Liver (tissue), 8 donors: ENCODE measurements at regions not wholly inside any gene's neighbourhood (a gene's known extent, or its start where the extent isn't known, plus 50 kb on each side); places are given as distances from the start of the nearest gene placed in this dataset.
A peak's percentile ranks its signal among the peaks of the same experiment; 100 is the strongest.

ENCODE experiments used
- DNase-seq: peaks from one replicate; pipeline ENCODE4 v3.0.0-alpha.2; 2017; ENCODE audit warnings: low spot score
- H3K27ac ChIP-seq, 2 donors: one replicate each; pipeline ENCODE4 v1.7.0; 2013; ENCODE audit warnings: inconsistent platforms in 2 of 2, low read length in 2 of 2, control low read depth in 1 of 2, low read depth in 1 of 2, mild to moderate bottlenecking in 1 of 2
- H3K27me3 ChIP-seq, 4 donors: one replicate each; pipeline versions ENCODE4 v1.6.1 to v1.7.0; 2013; ENCODE audit warnings: low read length in 3 of 4, inconsistent platforms in 1 of 4, mild to moderate bottlenecking in 1 of 4, moderate library complexity in 1 of 4; ENCODE audit not compliant: control insufficient read depth in 4 of 4, insufficient read depth in 4 of 4
- H3K36me3 ChIP-seq, 4 donors: one replicate each; pipeline versions ENCODE4 v1.6.1 to v1.7.0; 2013; ENCODE audit warnings: low read length in 3 of 4, mild to moderate bottlenecking in 3 of 4, low read depth in 1 of 4, moderate library complexity in 1 of 4; ENCODE audit not compliant: control insufficient read depth in 4 of 4, insufficient read depth in 3 of 4
- H3K4me1 ChIP-seq, 4 donors: one replicate each; pipeline versions ENCODE4 v1.6.1 to v1.7.0; 2013; ENCODE audit warnings: low read length in 3 of 4, mild to moderate bottlenecking in 3 of 4, moderate library complexity in 1 of 4; ENCODE audit not compliant: control insufficient read depth in 4 of 4, insufficient read depth in 4 of 4
- H3K4me3 ChIP-seq, 3 donors: one replicate each; pipeline versions ENCODE4 v1.6.1 to v1.7.0; 2013; ENCODE audit warnings: low read length in 3 of 3, control low read depth in 1 of 3, low read depth in 1 of 3, mild to moderate bottlenecking in 1 of 3
- H3K9ac ChIP-seq, 2 donors: one replicate each; pipeline ENCODE4 v1.7.0; 2013; ENCODE audit warnings: low read length in 2 of 2, mild to moderate bottlenecking in 2 of 2, moderate library complexity in 2 of 2, control low read depth in 1 of 2, low read depth in 1 of 2
- H3K9me3 ChIP-seq, 4 donors: one replicate each; pipeline versions ENCODE4 v1.6.1 to v1.7.0; 2013; ENCODE audit warnings: low read length in 3 of 4; ENCODE audit not compliant: control insufficient read depth in 4 of 4
- ATF3 ChIP-seq: IDR thresholded peaks from 2 replicates; pipeline ENCODE4 v1.6.1; 2016; ENCODE audit warnings: antibody characterized with exemption
- EGR1 ChIP-seq, 2 donors: IDR thresholded peaks; 2 replicates each; pipeline ENCODE4 v1.6.1; 2016 to 2018; ENCODE audit warnings: antibody characterized with exemption in 2 of 2, low read depth in 2 of 2
- FOXA1 ChIP-seq: IDR thresholded peaks from 2 replicates; pipeline ENCODE4 v1.6.1; 2016; ENCODE audit warnings: antibody characterized with exemption
- FOXA2 ChIP-seq: IDR thresholded peaks from 2 replicates; pipeline ENCODE4 v1.6.1; 2016; ENCODE audit warnings: antibody characterized with exemption
- GABPA ChIP-seq, 2 donors: IDR thresholded peaks in 1 of 2; conservative IDR thresholded peaks in 1 of 2; 2 replicates each; pipeline ENCODE4 v1.6.1; 2016; ENCODE audit warnings: antibody characterized with exemption in 2 of 2, mild to moderate bottlenecking in 1 of 2, moderate library complexity in 1 of 2
- HNF4A ChIP-seq, 2 donors: conservative IDR thresholded peaks; 2 replicates each; pipeline ENCODE4 v1.6.1; 2016; ENCODE audit warnings: antibody characterized with exemption in 2 of 2, mild to moderate bottlenecking in 2 of 2
- HNF4G ChIP-seq: IDR thresholded peaks from 2 replicates; pipeline ENCODE4 v1.6.1; 2016; ENCODE audit warnings: antibody characterized with exemption
- JUND ChIP-seq, 2 donors: IDR thresholded peaks; 2 replicates each; pipeline ENCODE4 v1.6.1; 2016; ENCODE audit warnings: antibody characterized with exemption in 2 of 2
- NR2F2 ChIP-seq: IDR thresholded peaks from 2 replicates; pipeline ENCODE4 v1.6.1; 2016; ENCODE audit warnings: antibody characterized with exemption
- RAD21 ChIP-seq, 2 donors: IDR thresholded peaks; 2 replicates each; pipeline ENCODE4 v1.6.1; 2016; ENCODE audit warnings: antibody characterized with exemption in 2 of 2, mild to moderate bottlenecking in 2 of 2
- RXRA ChIP-seq, 2 donors: IDR thresholded peaks; 2 replicates each; pipeline ENCODE4 v1.6.1; 2017 to 2018; ENCODE audit warnings: antibody characterized with exemption in 2 of 2, mild to moderate bottlenecking in 1 of 2
- SP1 ChIP-seq: IDR thresholded peaks from 2 replicates; pipeline ENCODE4 v1.6.1; 2018; ENCODE audit warnings: antibody characterized with exemption, mild to moderate bottlenecking
- YY1 ChIP-seq: IDR thresholded peaks from 2 replicates; pipeline ENCODE4 v1.6.1; 2016; ENCODE audit warnings: antibody characterized with exemption, mild to moderate bottlenecking
- WGBS: extraction: QIAGEN DNeasy Blood & Tissue Kit; methylation state at CpG from one replicate; pipeline ENCODE4 v1.1.7; 2013; 5-methylcytosine and 5-hydroxymethylcytosine counted together
- TF ChIP-seq, protein P1 (sequence below): fragments of 150-350 bp; IDR thresholded peaks from 2 replicates; pipeline ENCODE4 v1.5.1; 2017; ENCODE audit warnings: improper control_type of control experiment, low read depth, low read length; ENCODE audit not compliant: missing input control
- TF ChIP-seq, protein P2 (sequence below): IDR thresholded peaks from 2 replicates; pipeline ENCODE4 v1.6.1; 2016; ENCODE audit warnings: antibody characterized with exemption
- TF ChIP-seq, protein P3 (sequence below): IDR thresholded peaks from 2 replicates; pipeline ENCODE4 v1.6.1; 2016; ENCODE audit warnings: antibody characterized with exemption
- TF ChIP-seq, protein P4 (sequence below): IDR thresholded peaks from 2 replicates; pipeline ENCODE4 v1.6.1; 2016; ENCODE audit warnings: antibody characterized with exemption, mild to moderate bottlenecking
- donor health status: healthy.
- donor health status: healthy.
- donor health status: healthy.
- donor health status: healthy.
- donor health status: healthy.

DNA sequence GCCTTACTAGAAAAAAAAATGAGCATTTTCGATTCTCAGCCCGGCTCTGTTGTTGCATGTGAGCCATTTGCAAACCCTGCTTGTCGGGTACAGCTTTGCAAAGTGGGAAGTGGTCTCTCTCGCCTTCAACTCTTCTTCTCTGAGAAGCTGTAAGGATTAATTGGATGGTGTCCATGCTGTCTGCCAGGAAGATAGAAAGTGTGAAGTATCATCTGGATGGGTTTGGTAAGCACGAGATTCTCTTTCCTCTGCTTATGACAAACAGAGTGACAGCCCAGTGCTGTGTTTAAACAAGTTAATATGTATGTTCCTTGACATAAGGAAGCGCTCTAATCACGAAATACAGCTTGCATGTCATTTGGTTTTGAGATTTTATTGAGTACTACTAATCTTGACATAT lies 109.1 kb upstream of the SPATA31D4 start:
- Histone ChIP-seq H3K4me1 (peaks cover 3 to 35% (median 29%) of the 10 kb centered on the region in 4 donors), H3K36me3 (no peaks in the 10 kb centered on the region), H3K9me3 (no peaks in the 10 kb centered on the region), H3K9ac (no peak overlapping the region), H3K27ac (no peak overlapping the region), H3K27me3 (no peaks in the 10 kb centered on the region), H3K4me3 (no peak overlapping the region)
- WGBS, result 81% methylated on average over 7 of the region's 7 CpGs
- no peak for DNase-seq
- TF ChIP-seq JUND (IDR thresholded peaks at IDR 0.05) (no peak), ATF3 (no peak), GABPA (IDR thresholded peaks at IDR 0.05 in 1 of 2, conservative IDR thresholded peaks at IDR 0.05 in 1 of 2) (no peak), HNF4G (no peak), RXRA (IDR thresholded peaks at IDR 0.05) (no peak), EGR1 (IDR thresholded peaks at IDR 0.05; ENCODE audit: low read depth in 2 of 2) (no peak), FOXA2 (no peak)

DNA sequence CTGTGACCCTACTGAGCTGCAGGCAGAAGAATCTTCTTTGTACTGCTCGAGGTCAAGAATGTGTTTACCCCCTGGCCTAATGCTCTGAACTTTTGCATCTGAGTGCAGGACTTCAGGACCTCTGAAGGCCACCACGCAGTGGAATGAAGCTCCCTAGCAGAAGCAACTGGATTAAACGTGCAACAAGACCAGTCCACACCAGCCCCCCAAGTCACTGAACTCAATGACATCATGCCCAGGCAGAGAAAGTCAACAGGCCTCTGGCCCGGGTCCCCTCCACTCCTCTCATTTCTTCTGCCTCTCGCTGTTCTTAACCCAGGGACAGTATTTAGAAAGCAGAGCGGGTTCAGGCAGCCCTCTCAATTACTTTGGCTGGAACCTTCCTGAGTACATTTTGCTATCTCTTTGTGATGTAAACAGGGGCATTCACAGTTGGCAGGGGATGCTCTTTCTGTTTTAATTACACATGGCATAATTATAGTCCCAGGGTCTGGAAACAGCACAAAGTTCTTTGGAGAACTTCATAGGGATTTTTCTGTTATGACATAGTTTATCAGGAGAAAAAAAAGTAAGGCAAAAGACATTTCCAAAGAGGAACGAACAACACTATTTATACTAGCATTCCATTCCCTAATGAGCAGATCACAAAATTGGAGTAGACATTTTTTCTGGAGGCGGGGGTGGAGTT lies 108.2 kb upstream of the SPATA31D4 start:
- H3K27ac ChIP-seq, result peak overlapping the region; percentile 61 to 67
- peaks cover 3 to 30% (median 23%) of the 10 kb centered on the region in 4 donors for H3K4me1 ChIP-seq
- H3K4me3 ChIP-seq, result no peak overlapping the region
- 26% methylated on average over 8 of the region's 8 CpGs for WGBS
- no peaks in the 10 kb centered on the region for H3K36me3 ChIP-seq
- TF ChIP-seq RXRA (IDR thresholded peaks at IDR 0.05) (peak; percentile 56 to 92), RAD21 (IDR thresholded peaks at IDR 0.05) (peak; percentile 29 to 34), FOXA1 (no peak), NR2F2 (peak; percentile 96), HNF4A (conservative IDR thresholded peaks at IDR 0.05) (peak; percentile 60 to 76), JUND (IDR thresholded peaks at IDR 0.05) (peak; percentile 54 to 88), FOXA2 (peak; percentile 72), ATF3 (peak; percentile 25), HNF4G (no peak), SP1 (peak; percentile 59), GABPA (IDR thresholded peaks at IDR 0.05 in 1 of 2, conservative IDR thresholded peaks at IDR 0.05 in 1 of 2) (no peak), YY1 (peak; percentile 63)
- TF ChIP-seq, protein P1, sequence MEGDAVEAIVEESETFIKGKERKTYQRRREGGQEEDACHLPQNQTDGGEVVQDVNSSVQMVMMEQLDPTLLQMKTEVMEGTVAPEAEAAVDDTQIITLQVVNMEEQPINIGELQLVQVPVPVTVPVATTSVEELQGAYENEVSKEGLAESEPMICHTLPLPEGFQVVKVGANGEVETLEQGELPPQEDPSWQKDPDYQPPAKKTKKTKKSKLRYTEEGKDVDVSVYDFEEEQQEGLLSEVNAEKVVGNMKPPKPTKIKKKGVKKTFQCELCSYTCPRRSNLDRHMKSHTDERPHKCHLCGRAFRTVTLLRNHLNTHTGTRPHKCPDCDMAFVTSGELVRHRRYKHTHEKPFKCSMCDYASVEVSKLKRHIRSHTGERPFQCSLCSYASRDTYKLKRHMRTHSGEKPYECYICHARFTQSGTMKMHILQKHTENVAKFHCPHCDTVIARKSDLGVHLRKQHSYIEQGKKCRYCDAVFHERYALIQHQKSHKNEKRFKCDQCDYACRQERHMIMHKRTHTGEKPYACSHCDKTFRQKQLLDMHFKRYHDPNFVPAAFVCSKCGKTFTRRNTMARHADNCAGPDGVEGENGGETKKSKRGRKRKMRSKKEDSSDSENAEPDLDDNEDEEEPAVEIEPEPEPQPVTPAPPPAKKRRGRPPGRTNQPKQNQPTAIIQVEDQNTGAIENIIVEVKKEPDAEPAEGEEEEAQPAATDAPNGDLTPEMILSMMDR, result no peak
- TF ChIP-seq, protein P2, sequence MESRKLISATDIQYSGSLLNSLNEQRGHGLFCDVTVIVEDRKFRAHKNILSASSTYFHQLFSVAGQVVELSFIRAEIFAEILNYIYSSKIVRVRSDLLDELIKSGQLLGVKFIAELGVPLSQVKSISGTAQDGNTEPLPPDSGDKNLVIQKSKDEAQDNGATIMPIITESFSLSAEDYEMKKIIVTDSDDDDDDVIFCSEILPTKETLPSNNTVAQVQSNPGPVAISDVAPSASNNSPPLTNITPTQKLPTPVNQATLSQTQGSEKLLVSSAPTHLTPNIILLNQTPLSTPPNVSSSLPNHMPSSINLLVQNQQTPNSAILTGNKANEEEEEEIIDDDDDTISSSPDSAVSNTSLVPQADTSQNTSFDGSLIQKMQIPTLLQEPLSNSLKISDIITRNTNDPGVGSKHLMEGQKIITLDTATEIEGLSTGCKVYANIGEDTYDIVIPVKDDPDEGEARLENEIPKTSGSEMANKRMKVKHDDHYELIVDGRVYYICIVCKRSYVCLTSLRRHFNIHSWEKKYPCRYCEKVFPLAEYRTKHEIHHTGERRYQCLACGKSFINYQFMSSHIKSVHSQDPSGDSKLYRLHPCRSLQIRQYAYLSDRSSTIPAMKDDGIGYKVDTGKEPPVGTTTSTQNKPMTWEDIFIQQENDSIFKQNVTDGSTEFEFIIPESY, result peak; percentile 55
- TF ChIP-seq, protein P3, sequence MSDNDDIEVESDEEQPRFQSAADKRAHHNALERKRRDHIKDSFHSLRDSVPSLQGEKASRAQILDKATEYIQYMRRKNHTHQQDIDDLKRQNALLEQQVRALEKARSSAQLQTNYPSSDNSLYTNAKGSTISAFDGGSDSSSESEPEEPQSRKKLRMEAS, result peak; percentile 57
- TF ChIP-seq, protein P4, sequence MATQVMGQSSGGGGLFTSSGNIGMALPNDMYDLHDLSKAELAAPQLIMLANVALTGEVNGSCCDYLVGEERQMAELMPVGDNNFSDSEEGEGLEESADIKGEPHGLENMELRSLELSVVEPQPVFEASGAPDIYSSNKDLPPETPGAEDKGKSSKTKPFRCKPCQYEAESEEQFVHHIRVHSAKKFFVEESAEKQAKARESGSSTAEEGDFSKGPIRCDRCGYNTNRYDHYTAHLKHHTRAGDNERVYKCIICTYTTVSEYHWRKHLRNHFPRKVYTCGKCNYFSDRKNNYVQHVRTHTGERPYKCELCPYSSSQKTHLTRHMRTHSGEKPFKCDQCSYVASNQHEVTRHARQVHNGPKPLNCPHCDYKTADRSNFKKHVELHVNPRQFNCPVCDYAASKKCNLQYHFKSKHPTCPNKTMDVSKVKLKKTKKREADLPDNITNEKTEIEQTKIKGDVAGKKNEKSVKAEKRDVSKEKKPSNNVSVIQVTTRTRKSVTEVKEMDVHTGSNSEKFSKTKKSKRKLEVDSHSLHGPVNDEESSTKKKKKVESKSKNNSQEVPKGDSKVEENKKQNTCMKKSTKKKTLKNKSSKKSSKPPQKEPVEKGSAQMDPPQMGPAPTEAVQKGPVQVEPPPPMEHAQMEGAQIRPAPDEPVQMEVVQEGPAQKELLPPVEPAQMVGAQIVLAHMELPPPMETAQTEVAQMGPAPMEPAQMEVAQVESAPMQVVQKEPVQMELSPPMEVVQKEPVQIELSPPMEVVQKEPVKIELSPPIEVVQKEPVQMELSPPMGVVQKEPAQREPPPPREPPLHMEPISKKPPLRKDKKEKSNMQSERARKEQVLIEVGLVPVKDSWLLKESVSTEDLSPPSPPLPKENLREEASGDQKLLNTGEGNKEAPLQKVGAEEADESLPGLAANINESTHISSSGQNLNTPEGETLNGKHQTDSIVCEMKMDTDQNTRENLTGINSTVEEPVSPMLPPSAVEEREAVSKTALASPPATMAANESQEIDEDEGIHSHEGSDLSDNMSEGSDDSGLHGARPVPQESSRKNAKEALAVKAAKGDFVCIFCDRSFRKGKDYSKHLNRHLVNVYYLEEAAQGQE, result peak; percentile 49
- DNase-seq, result peak; percentile 39
- no peaks in the 10 kb centered on the region for H3K27me3 ChIP-seq
- H3K9me3 ChIP-seq, result no peaks in the 10 kb centered on the region
- peak overlapping the region in 1 of 2 donors; percentile 36 for H3K9ac ChIP-seq
